ENCODE measurements at regions not wholly inside any gene's neighbourhood (a gene's known extent, or its start where the extent isn't known, plus 50 kb on each side); places are given as distances from the start of the nearest gene placed in this dataset.

DNA sequence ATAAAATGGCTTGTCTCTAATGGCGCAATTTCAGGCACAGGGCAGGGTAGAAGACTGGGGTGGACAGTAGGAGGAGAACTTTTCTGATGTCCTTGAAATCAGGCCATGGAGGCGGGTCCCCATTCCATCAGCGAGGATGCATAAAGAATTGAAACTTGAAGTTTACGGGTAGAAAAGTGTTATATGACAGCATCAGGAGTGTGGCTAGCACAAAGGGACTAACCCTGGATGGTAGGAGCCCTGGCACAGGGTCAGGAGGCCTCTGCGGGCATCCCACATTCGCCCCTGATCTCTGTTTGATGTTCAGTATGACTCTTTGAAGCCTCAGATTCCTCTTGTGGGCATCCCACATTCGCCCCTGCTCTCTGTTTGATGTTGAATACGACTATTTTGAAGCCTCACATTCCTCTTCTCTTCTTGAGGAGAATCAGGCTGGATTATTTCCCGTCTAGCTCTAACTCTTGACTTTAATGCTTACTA lies 94.8 kb upstream of the ADRA1B start:
- Mint-ChIP-seq H3K4me3 (ENCODE audit: unreplicated experiment) (no peak overlapping the region), H3K36me3 (ENCODE audit: low read depth, unreplicated experiment) (no peaks in the 10 kb centered on the region), H3K4me1 (ENCODE audit: unreplicated experiment) (no peaks in the 10 kb centered on the region), H3K27me3 (ENCODE audit: unreplicated experiment) (no peaks in the 10 kb centered on the region), H3K9me3 (ENCODE audit: unreplicated experiment) (no peaks in the 10 kb centered on the region), H3K27ac (ENCODE audit: unreplicated experiment) (no peak overlapping the region)
- TF ChIP-seq, protein P1, sequence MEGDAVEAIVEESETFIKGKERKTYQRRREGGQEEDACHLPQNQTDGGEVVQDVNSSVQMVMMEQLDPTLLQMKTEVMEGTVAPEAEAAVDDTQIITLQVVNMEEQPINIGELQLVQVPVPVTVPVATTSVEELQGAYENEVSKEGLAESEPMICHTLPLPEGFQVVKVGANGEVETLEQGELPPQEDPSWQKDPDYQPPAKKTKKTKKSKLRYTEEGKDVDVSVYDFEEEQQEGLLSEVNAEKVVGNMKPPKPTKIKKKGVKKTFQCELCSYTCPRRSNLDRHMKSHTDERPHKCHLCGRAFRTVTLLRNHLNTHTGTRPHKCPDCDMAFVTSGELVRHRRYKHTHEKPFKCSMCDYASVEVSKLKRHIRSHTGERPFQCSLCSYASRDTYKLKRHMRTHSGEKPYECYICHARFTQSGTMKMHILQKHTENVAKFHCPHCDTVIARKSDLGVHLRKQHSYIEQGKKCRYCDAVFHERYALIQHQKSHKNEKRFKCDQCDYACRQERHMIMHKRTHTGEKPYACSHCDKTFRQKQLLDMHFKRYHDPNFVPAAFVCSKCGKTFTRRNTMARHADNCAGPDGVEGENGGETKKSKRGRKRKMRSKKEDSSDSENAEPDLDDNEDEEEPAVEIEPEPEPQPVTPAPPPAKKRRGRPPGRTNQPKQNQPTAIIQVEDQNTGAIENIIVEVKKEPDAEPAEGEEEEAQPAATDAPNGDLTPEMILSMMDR (IDR thresholded peaks at IDR 0.05; ENCODE audit: unreplicated experiment) = no peak
- DNase-seq (ENCODE audit: low spot score) = no peak

DNA sequence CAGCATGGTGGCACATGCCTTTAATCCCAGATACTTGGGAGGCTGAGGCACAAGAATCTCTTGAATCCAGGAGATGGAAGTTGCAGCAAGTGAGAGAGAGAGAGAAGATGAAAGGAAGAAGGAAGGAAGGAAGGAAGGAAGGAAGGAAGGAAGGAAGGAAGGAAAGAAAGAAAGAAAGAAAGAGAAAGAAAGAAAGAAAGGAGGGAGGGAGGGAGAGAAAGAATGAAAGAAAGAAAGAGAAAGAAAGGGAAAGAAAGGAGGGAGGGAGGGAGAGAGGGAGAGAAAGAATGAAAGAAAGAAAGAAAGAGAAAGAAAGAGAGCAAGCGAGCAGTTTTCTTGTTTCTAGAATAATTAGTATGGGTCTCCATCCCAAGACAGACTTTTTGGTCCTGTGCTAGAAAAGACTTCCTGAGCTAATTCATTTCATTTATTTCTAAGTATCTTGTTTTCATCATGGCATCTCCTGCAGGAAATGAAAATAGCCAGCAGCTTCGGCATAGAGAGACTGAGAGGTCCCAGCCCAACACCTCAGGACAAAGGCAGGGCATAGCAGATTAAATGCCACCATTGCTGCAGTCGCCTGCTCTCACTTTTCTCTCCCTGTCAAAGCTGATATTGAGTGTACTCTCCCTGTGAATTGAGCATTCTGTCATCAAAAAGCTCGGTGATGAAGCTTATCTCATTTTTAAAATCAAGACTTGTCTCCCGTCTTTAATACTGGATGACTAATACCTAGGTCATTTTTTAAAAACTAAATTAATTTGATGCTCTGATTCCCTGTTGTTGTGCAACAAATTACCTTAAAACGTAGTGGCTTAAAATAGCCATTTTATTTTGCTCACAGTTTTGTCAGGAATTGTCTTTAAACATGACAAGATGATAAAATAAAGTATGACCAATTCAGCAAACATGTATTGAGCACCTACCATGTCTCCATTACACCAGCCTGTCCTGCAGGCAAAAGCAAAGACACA lies 91.8 kb upstream of the ADRA1B start:
- Mint-ChIP-seq H3K27ac (ENCODE audit: unreplicated experiment) (no peak overlapping the region), H3K4me3 (ENCODE audit: unreplicated experiment) (no peak overlapping the region), H3K9me3 (ENCODE audit: unreplicated experiment) (no peaks in the 10 kb centered on the region), H3K36me3 (ENCODE audit: low read depth, unreplicated experiment) (no peaks in the 10 kb centered on the region), H3K27me3 (ENCODE audit: unreplicated experiment) (peaks cover 1% of the 10 kb centered on the region), H3K4me1 (ENCODE audit: unreplicated experiment) (no peaks in the 10 kb centered on the region)
- DNase-seq (ENCODE audit: low spot score) = no peak
- TF ChIP-seq, protein P1 (IDR thresholded peaks at IDR 0.05; ENCODE audit: unreplicated experiment) = no peak

DNA sequence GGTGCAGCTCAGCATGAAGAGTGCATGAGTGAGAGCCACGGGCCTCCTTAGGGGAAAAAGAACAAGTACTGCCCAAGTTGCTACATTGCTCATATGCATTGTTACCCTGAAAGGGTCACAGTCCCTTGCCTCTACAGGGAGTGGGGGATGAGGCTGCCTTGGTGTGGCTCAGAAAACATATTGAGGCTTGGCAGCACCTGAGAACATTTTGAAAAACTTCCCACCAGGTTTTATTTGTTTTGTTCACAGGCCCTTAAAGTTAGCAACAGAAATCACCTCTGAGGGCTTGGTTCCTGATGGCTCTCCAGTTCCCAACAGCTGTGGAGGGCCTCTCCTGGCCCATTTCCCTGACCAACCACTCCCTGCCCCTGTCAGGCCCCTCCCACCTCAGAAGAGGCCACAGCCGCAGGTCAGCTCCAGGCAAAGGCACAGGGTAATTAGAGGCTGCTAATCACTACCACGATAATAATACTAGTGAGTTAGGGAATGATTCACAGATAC lies 90.7 kb upstream of the ADRA1B start:
- DNase-seq (ENCODE audit: low spot score) = no peak
- H3K4me1 Mint-ChIP-seq (ENCODE audit: unreplicated experiment) = no peaks in the 10 kb centered on the region
- TF ChIP-seq, protein P1 (IDR thresholded peaks at IDR 0.05; ENCODE audit: unreplicated experiment) = no peak
- H3K36me3 Mint-ChIP-seq (ENCODE audit: low read depth, unreplicated experiment) = no peaks in the 10 kb centered on the region
- H3K27ac Mint-ChIP-seq (ENCODE audit: unreplicated experiment) = no peak overlapping the region
- H3K4me3 Mint-ChIP-seq (ENCODE audit: unreplicated experiment) = no peak overlapping the region
- no peaks in the 10 kb centered on the region for H3K9me3 Mint-ChIP-seq (ENCODE audit: unreplicated experiment)
- peaks cover 1% of the 10 kb centered on the region for H3K27me3 Mint-ChIP-seq (ENCODE audit: unreplicated experiment)

DNA sequence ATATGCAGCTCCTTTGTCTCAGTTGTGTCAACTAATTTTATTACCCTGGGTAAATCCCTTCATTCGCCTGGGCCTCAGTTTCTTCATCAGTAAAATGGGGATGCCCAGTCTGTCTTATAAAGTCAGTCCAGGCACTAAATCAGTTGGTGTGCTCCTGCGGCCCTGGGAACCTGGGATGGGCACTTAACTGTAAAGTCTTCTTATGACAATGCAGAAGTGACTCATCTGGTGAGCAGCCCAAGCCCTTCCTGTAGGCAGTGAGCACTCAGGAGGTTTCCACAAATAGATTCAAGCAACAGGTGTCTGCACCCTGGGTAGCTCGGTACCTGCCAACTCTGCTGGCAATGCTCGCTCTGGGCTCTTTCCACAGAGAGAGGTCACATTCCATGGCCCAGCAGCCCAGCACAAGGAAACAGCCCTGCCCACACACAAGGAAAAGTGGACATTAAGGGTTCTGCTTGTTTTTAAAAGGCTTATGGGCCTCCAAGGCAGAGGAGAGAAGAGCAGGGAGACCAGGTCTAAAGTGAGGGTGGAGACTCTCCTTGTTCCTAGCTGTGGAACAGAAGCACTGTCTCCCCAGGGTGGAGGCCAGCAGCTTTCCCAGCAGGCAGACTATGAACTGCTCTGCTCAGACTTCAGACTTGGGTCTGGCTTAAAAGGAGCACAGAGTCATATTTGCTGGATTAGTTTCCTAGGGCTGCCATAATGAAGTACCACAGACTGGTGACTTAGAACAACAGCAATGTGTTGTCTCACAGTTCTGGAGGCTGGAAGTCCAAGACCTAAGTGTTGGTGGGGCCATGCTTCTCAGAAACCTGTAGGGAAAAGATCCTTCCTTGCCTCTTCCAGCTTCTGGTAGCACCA lies 89.7 kb upstream of the ADRA1B start:
- TF ChIP-seq, protein P1 (IDR thresholded peaks at IDR 0.05; ENCODE audit: unreplicated experiment) = no peak
- no peak overlapping the region for H3K4me3 Mint-ChIP-seq (ENCODE audit: unreplicated experiment)

More for the DNA sequence above, 89.7 kb upstream of the ADRA1B start:
- no peak for DNase-seq (ENCODE audit: low spot score)
- Mint-ChIP-seq H3K36me3 (ENCODE audit: low read depth, unreplicated experiment) (no peaks in the 10 kb centered on the region), H3K27me3 (ENCODE audit: unreplicated experiment) (peaks cover 1% of the 10 kb centered on the region), H3K27ac (ENCODE audit: unreplicated experiment) (no peak overlapping the region), H3K4me1 (ENCODE audit: unreplicated experiment) (no peaks in the 10 kb centered on the region), H3K9me3 (ENCODE audit: unreplicated experiment) (no peaks in the 10 kb centered on the region)
